T47D (cell line): ENCODE measurements at regions not wholly inside any gene's neighbourhood (a gene's known extent, or its start where the extent isn't known, plus 50 kb on each side); places are given as distances from the start of the nearest gene placed in this dataset.
"Not testable (repeated sequence)": the region's sequence is repeated elsewhere in the genome, so short reads cannot be mapped to it uniquely, and the experiment has no call there.

ENCODE experiments used
- DNase-seq, 2 experiments: peaks; one replicate each; pipeline versions ENCODE4 v3.0.0 to v3.0.0-alpha.2; 2011 to 2012; ENCODE audit warnings: low read depth in 1 of 2, low spot score in 1 of 2
- JUND ChIP-seq: IDR thresholded peaks from 2 replicates; pipeline ENCODE4 v1.6.1; 2012; ENCODE audit warnings: low read depth
- in situ Hi-C: cut with HindIII; loops from 2 replicates; pipeline ENCODE4 v1.10.0; 2016; ENCODE audit warnings: low sequenced_read_pairs, low pct_unique_long_range_greater_than_20kb

GRCh38 chr7:84876061-84876821, 310.6 kb downstream of the SEMA3D start:
- no peak for TF ChIP-seq JUND
- in situ Hi-C loops = no loop called here
- no peak for DNase-seq

GRCh38 chr7:84865560-84865959, 321.3 kb downstream of the SEMA3D start:
- in situ Hi-C loops = no loop called here
- TF ChIP-seq JUND = no peak
- DNase-seq = no peak

DNA sequence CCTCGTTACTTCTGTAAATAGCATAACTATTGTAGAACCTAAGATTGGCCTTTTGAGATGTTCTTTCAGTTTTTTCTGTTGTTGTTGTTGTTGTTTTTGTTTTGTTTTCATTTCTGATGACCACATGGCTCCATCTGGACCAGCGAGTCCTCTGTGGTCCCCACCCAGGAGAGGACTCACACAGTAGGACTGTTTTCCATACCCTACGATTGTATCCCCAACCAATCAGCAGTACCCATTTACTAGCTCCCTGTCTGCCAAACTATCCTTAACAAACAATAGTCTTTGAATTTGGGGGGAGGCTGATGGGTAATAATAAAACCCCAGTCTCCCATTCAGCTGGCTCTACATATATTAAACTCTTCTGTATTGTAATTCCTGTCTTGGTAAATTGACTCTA, 329.5 kb downstream of the SEMA3D start:
- in situ Hi-C loops = no loop called here
- TF ChIP-seq JUND = no peak
- DNase-seq = no peak

GRCh38 chr7:84855758-84856157, 331.1 kb downstream of the SEMA3D start:
- no peak for TF ChIP-seq JUND
- in situ Hi-C loops = no loop called here
- no peak for DNase-seq

DNA sequence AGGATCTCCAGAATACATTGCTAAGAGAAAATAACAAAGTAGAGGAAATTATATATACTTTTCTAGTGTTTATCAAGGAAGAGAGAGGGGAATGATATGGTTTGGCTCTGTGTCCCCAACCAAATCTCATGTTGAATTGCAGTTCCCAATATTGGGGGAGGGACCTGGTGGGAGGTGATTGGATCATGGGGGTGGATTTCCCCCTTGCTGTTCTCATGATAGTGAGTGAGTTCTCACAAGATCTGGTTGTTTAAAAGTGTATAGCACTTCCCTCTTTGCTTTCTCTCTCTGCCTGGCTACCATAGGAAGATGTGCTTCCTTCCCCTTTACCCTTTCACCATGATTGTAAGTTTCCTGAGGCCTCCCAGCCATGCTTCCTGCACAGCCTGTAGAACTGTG, 337.9 kb downstream of the SEMA3D start:
- DNase-seq, in situ Hi-C loops: not testable (repeated sequence)

- no peak for DNase-seq
- in situ Hi-C loops = no loop called here
- no peak for TF ChIP-seq JUND
Measured at GRCh38 chr7:84848219-84848973, 338.5 kb downstream of the SEMA3D start.

GRCh38 chr7:84847790-84848189, 339.1 kb downstream of the SEMA3D start:
- no peak for DNase-seq
- TF ChIP-seq JUND = no peak
- in situ Hi-C loops = no loop called here

GRCh38 chr7:84847038-84847437, 339.8 kb downstream of the SEMA3D start:
- in situ Hi-C loops = no loop called here
- TF ChIP-seq JUND = no peak

GRCh38 chr7:84845971-84846370, 340.9 kb downstream of the SEMA3D start:
- in situ Hi-C loops = no loop called here

More at GRCh38 chr7:84847038-84847437, 339.8 kb downstream of the SEMA3D start:
- no peak for DNase-seq

GRCh38 chr7:84844771-84845170, 342.1 kb downstream of the SEMA3D start:
- no peak for DNase-seq
- no peak for TF ChIP-seq JUND
- in situ Hi-C loops = no loop called here

More at GRCh38 chr7:84845971-84846370, 340.9 kb downstream of the SEMA3D start:
- DNase-seq = no peak
- no peak for TF ChIP-seq JUND

- no peak for TF ChIP-seq JUND
- no peak for DNase-seq
- in situ Hi-C loops = no loop called here
Measured at GRCh38 chr7:84841809-84842208, 345.0 kb downstream of the SEMA3D start.

DNA sequence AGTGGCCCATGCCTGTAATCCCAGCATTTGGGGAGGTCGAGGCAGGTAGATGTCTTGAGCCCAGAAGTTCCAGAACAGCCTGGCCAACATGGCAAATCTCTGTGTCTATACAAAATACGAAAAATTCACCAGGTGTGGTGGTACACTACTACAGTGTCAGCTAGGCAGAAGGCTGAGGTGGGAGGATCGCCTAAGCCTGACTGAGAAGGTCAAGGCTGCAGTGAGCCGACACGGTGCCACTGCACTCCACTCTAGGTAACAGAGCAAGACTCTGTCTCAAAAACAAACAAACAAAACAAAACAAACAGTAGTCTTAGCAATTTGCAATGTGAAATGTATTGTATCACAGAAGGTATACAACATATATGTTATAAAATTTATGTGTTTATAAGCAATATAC, 348.0 kb downstream of the SEMA3D start:
- in situ Hi-C loops = no loop called here
- DNase-seq = no peak
- no peak for TF ChIP-seq JUND

- no peak for DNase-seq
- TF ChIP-seq JUND = no peak
- in situ Hi-C loops = no loop called here
Measured at GRCh38 chr7:84837405-84837804, 349.5 kb downstream of the SEMA3D start.
